IMR-90 (cell line): ENCODE measurements at regions not wholly inside any gene's neighbourhood (a gene's known extent, or its start where the extent isn't known, plus 50 kb on each side); places are given as distances from the start of the nearest gene placed in this dataset.

ENCODE experiments used
- ATAC-seq: fragments of 200-7000 bp; cut with Tn5 transposase; 2 replicates; pipeline ENCODE4 v1.9.1; 2020; ENCODE audit warnings: low read depth, mild to moderate bottlenecking, moderate library complexity
- BruUV-seq: library from RNA; stranded (reverse); fragments of 400-500 nt; replicated peaks from 2 replicates; lab custom pipeline; 2021; lab: Mats Ljungman, UMichigan
- CTCF ChIA-PET: fragments of 300-600 bp; formaldehyde crosslinking; extraction: SDS; loops from one replicate; lab custom pipeline; 2021; ENCODE audit warnings: antibody characterized with exemption; lab: Yijun Ruan, JAX
- POLR2A ChIA-PET: fragments of 300-600 bp; sonication (Branson Sonifier 250); formaldehyde crosslinking; loops from one replicate; lab custom pipeline; 2022; ENCODE audit warnings: antibody characterized with exemption; ENCODE audit not compliant: unreplicated experiment; lab: Charles Lee
- DNase-seq: peaks from one replicate; pipeline ENCODE4 v3.0.0; 2013
- H2AFZ ChIP-seq: replicated peaks from 2 replicates; pipeline ENCODE3; 2013; ENCODE audit warnings: low read length, mild to moderate bottlenecking; ENCODE audit not compliant: poor library complexity
- H2AK5ac ChIP-seq: 2 replicates; pipeline ENCODE4 v1.6.1; 2013; ENCODE audit warnings: low read depth, low read length, inconsistent platforms
- H2AK9ac ChIP-seq: replicated peaks from 2 replicates; pipeline ENCODE3; 2013; ENCODE audit warnings: mild to moderate bottlenecking, low read depth, low read length, moderate library complexity; ENCODE audit not compliant: poor library complexity
- H2BK120ac ChIP-seq: 2 replicates; pipeline ENCODE4 v1.6.1; 2013; ENCODE audit warnings: low read depth, low read length, inconsistent platforms
- H2BK15ac ChIP-seq: 3 replicates; pipeline ENCODE4 v1.6.1; 2013; ENCODE audit warnings: low read depth, low read length, inconsistent platforms
- H2BK20ac ChIP-seq: 2 replicates; pipeline ENCODE4 v1.6.1; 2013; ENCODE audit warnings: low read depth, mild to moderate bottlenecking, inconsistent platforms, low read length, moderate library complexity
- H2BK5ac ChIP-seq: 2 replicates; pipeline ENCODE4 v1.6.1; 2013; ENCODE audit warnings: mild to moderate bottlenecking, low read depth, low read length, inconsistent platforms; ENCODE audit not compliant: poor library complexity, severe bottlenecking
- H3K14ac ChIP-seq: replicated peaks from 2 replicates; pipeline ENCODE4 v1.6.1; 2013; ENCODE audit warnings: low read depth, low read length, inconsistent platforms
- H3K18ac ChIP-seq: 2 replicates; pipeline ENCODE4 v1.6.1; 2013; ENCODE audit warnings: low read depth, low read length, control low read depth
- H3K23ac ChIP-seq: 2 replicates; pipeline ENCODE4 v1.6.1; 2013; ENCODE audit warnings: low read depth, low read length, inconsistent platforms
- H3K27ac ChIP-seq: 2 replicates; pipeline ENCODE4 v1.5.1; 2013; ENCODE audit warnings: mild to moderate bottlenecking, control low read depth, low read length; ENCODE audit not compliant: insufficient read depth
- H3K27me3 ChIP-seq: 2 replicates; pipeline ENCODE4 v1.6.1; 2013; ENCODE audit warnings: low read length; ENCODE audit not compliant: control insufficient read depth, insufficient read depth
- H3K36me3 ChIP-seq: 2 replicates; pipeline ENCODE4 v1.6.1; 2013; ENCODE audit warnings: low read length, mixed read lengths; ENCODE audit not compliant: control insufficient read depth, insufficient read depth
- H3K4ac ChIP-seq: 2 replicates; pipeline ENCODE4 v1.6.1; 2013; ENCODE audit warnings: low read depth, low read length, inconsistent platforms
- H3K4me1 ChIP-seq: 2 replicates; pipeline ENCODE4 v1.6.1; 2013; ENCODE audit warnings: low read length, mixed read lengths; ENCODE audit not compliant: control insufficient read depth, insufficient read depth
- H3K4me2 ChIP-seq: 2 replicates; pipeline ENCODE4 v1.6.1; 2013; ENCODE audit warnings: low read depth, mild to moderate bottlenecking, control low read depth, low read length, moderate library complexity
- H3K4me3 ChIP-seq: 2 replicates; pipeline ENCODE4 v1.5.1; 2013; ENCODE audit warnings: low read depth, mild to moderate bottlenecking, control low read depth, low read length, moderate library complexity; ENCODE audit not compliant: insufficient read depth
- H3K56ac ChIP-seq: 2 replicates; pipeline ENCODE4 v1.6.1; 2013; ENCODE audit warnings: low read length, inconsistent platforms; ENCODE audit not compliant: insufficient read depth; ENCODE audit errors: extremely low read depth
- H3K79me1 ChIP-seq, 2 experiments: 2 replicates each; pipeline ENCODE4 v1.6.1; 2013; ENCODE audit warnings: low read length in 2 of 2, inconsistent platforms in 1 of 2, low read depth in 1 of 2
- H3K9ac ChIP-seq: 2 replicates; pipeline ENCODE4 v1.6.1; 2013; ENCODE audit warnings: low read depth, low read length, control low read depth
- H3K9me1 ChIP-seq: 2 replicates; pipeline ENCODE4 v1.6.1; 2013; ENCODE audit warnings: low read length, inconsistent platforms; ENCODE audit not compliant: insufficient read depth
- H3K9me3 ChIP-seq: 2 replicates; pipeline ENCODE4 v1.6.1; 2013; ENCODE audit warnings: low read length; ENCODE audit not compliant: control insufficient read depth, insufficient read depth
- H4K20me1 ChIP-seq: 2 replicates; pipeline ENCODE4 v1.6.1; 2013; ENCODE audit warnings: low read length, inconsistent platforms; ENCODE audit not compliant: insufficient read depth
- H4K5ac ChIP-seq: 2 replicates; pipeline ENCODE4 v1.6.1; 2013; ENCODE audit warnings: mild to moderate bottlenecking, low read depth, low read length, control low read depth
- H4K8ac ChIP-seq, 2 experiments: 2 replicates each; pipeline ENCODE4 v1.6.1; 2013; ENCODE audit warnings: low read depth in 2 of 2, low read length in 2 of 2, control low read depth in 1 of 2, inconsistent platforms in 1 of 2
- H4K91ac ChIP-seq: 2 replicates; pipeline ENCODE4 v1.6.1; 2013; ENCODE audit warnings: low read depth, low read length, inconsistent platforms; ENCODE audit not compliant: insufficient read depth
- BHLHE40 ChIP-seq: fragments of 150-350 bp; IDR thresholded peaks from 2 replicates; pipeline ENCODE4 v1.6.1; 2016; ENCODE audit warnings: mild to moderate bottlenecking, low read depth, low read length
- CEBPB ChIP-seq: IDR thresholded peaks from 2 replicates; pipeline ENCODE4 v1.6.1; 2012; ENCODE audit warnings: low read depth, low read length, improper control_type of control experiment
- CHD1 ChIP-seq: IDR thresholded peaks from 2 replicates; pipeline ENCODE4 v1.6.1; 2012; ENCODE audit warnings: low read depth, low read length, improper control_type of control experiment
- CTCF ChIP-seq: conservative IDR thresholded peaks from 2 replicates; pipeline ENCODE4 v1.5.1; 2012; ENCODE audit warnings: mild to moderate bottlenecking, low read depth, low read length, improper control_type of control experiment
- ELK1 ChIP-seq: fragments of 150-350 bp; IDR thresholded peaks from 2 replicates; pipeline ENCODE4 v1.6.1; 2016; ENCODE audit warnings: low read depth, mild to moderate bottlenecking, low read length, moderate library complexity, borderline replicate concordance
- FOS ChIP-seq: fragments of 150-350 bp; IDR thresholded peaks from 2 replicates; pipeline ENCODE4 v1.6.1; 2016; ENCODE audit warnings: low read depth, low read length
- MAFK ChIP-seq: IDR thresholded peaks from 2 replicates; pipeline ENCODE4 v1.6.1; 2012; ENCODE audit warnings: low read depth, low read length, improper control_type of control experiment
- MAZ ChIP-seq: IDR thresholded peaks from 2 replicates; pipeline ENCODE4 v1.6.1; 2012; ENCODE audit warnings: low read depth, mild to moderate bottlenecking, low read length, improper control_type of control experiment, moderate library complexity, borderline replicate concordance
- MXI1 ChIP-seq: IDR thresholded peaks from 2 replicates; pipeline ENCODE4 v1.6.1; 2012; ENCODE audit warnings: low read depth, mild to moderate bottlenecking, low read length, moderate library complexity, borderline replicate concordance
- NFE2L2 ChIP-seq: fragments of 150-350 bp; IDR thresholded peaks from 2 replicates; pipeline ENCODE4 v1.6.1; 2016; ENCODE audit warnings: low read depth, mild to moderate bottlenecking, low read length
- SMC3 ChIP-seq: fragments of 150-350 bp; IDR thresholded peaks from 2 replicates; pipeline ENCODE4 v1.6.1; 2016; ENCODE audit warnings: low read depth, mild to moderate bottlenecking, antibody characterized with exemption, low read length, moderate library complexity
- WGBS, 2 experiments: methylation state at CpG; one replicate each; pipeline versions ENCODE4 v1.1.5 to v1.1.7; 2013; ENCODE audit warnings: missing lambda C conversion rate in 2 of 2; ENCODE audit not compliant: insufficient read length in 1 of 2; ENCODE audit errors: extremely low coverage in 2 of 2; 5-methylcytosine and 5-hydroxymethylcytosine counted together
- dilution Hi-C: fragments of 300-500 bp; cut with HindIII; formaldehyde crosslinking; loops from one replicate; pipeline ENCODE4 v1.14.3; 2018; ENCODE audit warnings: low sequenced_read_pairs; ENCODE audit not compliant: unreplicated experiment
- in situ Hi-C: fragments of 300-500 bp; cut with MboI; formaldehyde crosslinking; loops from 3 replicates; pipeline ENCODE4 v1.14.3; 2019; ENCODE audit warnings: low sequenced_read_pairs, inconsistent platforms, mixed read lengths
- intact Hi-C: fragments of 100-400 bp; cut with micrococcal nuclease; formaldehyde crosslinking; loops from 2 replicates; pipeline ENCODE4 v1.10.0; 2022

- Histone ChIP-seq H4K91ac (peak overlapping the region; percentile 79), H3K23ac (peak overlapping the region; percentile 33; the same call in 1 of the 2 replicates), H3K4me3 (no peak overlapping the region), H3K27ac (peak overlapping the region; percentile 2; the same call in 1 of the 2 replicates), H3K4me2 (no peak overlapping the region), H4K5ac (peak overlapping the region; percentile 75; the same call in 1 of the 2 replicates), H3K27me3 (no peaks in the 10 kb centered on the region), H2BK5ac (peak overlapping the region; percentile 54), H3K9me3 (peaks cover 3% of the 10 kb centered on the region; the same call in 1 of the 2 replicates), H3K14ac (peak overlapping the region; percentile 64), H2BK20ac (peak overlapping the region; percentile 95), H3K79me1 (no peaks in the 10 kb centered on the region), H3K36me3 (no peaks in the 10 kb centered on the region), H2BK120ac (peak overlapping the region; percentile 98), H3K9ac (no peak overlapping the region), H3K4ac (peak overlapping the region; percentile 92), H3K18ac (peak overlapping the region; percentile 67; the same call in 1 of the 2 replicates), H4K20me1 (no peaks in the 10 kb centered on the region), H2AFZ (peak overlapping the region; percentile 71), H3K4me1 (peaks cover 12% of the 10 kb centered on the region), H3K9me1 (peaks cover 10% of the 10 kb centered on the region), H3K56ac (no peak overlapping the region), H2AK5ac (peak overlapping the region; percentile 99), H2BK15ac (peak overlapping the region; percentile 85; the same call in 2 of the 3 replicates), H4K8ac (peak overlapping the region; percentile 21 to 88), H2AK9ac (no peak overlapping the region)
- intact Hi-C loops: loop anchor here (2.0 kb wide), 1 partner anchor 239 kb away; no protein-coding TSS in a partner anchor
- dilution Hi-C loops: no loop called here
- WGBS, 2 experiments: 100% methylated on average over 2 of the region's 3 CpGs; no CpG with 5 or more reads in 1 of the 2 experiments
- BruUV-seq: no TSS peak
- no peak for TF ChIP-seq CHD1
- no peak for TF ChIP-seq NFE2L2
- no peak for TF ChIP-seq CTCF
- TF ChIP-seq CEBPB: no peak
- no peak for TF ChIP-seq MAFK
- TF ChIP-seq BHLHE40: no peak
- TF ChIP-seq MAZ: no peak
- TF ChIP-seq ELK1: no peak
- no peak for TF ChIP-seq SMC3
- TF ChIP-seq MXI1: no peak
- TF ChIP-seq FOS: no peak
- ATAC-seq (no peak), DNase-seq (no peak)
- in situ Hi-C loops: no loop called here
- POLR2A ChIA-PET: no interaction called here
- CTCF ChIA-PET: no interaction called here
Measured at GRCh38 chr6:130603391-130603790, 223.8 kb upstream of the SMLR1 start.
